ENCODE measurements at regions not wholly inside any gene's neighbourhood (a gene's known extent, or its start where the extent isn't known, plus 50 kb on each side); places are given as distances from the start of the nearest gene placed in this dataset.

- TF ChIP-seq CHD2 (IDR thresholded peaks at IDR 0.05; ENCODE audit: borderline replicate concordance, low read depth, low read length): no peak
- TF ChIP-seq PRDM15 (CRISPR knock-in tag; IDR thresholded peaks at IDR 0.05): no peak
- TF ChIP-seq SPI1 (IDR thresholded peaks at IDR 0.05; ENCODE audit: borderline replicate concordance, insufficient read depth, low read depth, low read length): no peak
- no peak for TF ChIP-seq PAX8 (IDR thresholded peaks at IDR 0.05)
- TF ChIP-seq MEF2A (IDR thresholded peaks at IDR 0.05; ENCODE audit: insufficient read depth, low read depth, low read length): peak; percentile 97
- TF ChIP-seq MYC (IDR thresholded peaks at IDR 0.05; ENCODE audit: insufficient read depth, insufficient read length, insufficient replicate concordance, low read length, severe bottlenecking): no peak
- TF ChIP-seq SMARCA5 (IDR thresholded peaks at IDR 0.05): peak; percentile 52; the same call in 1 of the 2 replicates
- no peak for TF ChIP-seq TARDBP (IDR thresholded peaks at IDR 0.05; ENCODE audit: borderline replicate concordance)
- TF ChIP-seq EZH2 (IDR thresholded peaks at IDR 0.05; ENCODE audit: borderline replicate concordance, control insufficient read depth, low read depth, low read length): no peak
- no peak for TF ChIP-seq STAT3 (IDR thresholded peaks at IDR 0.05; ENCODE audit: low read depth, low read length)
- no peak for TF ChIP-seq IRF3 (IDR thresholded peaks at IDR 0.05)
- no peak for TF ChIP-seq FOXK2 (IDR thresholded peaks at IDR 0.05)
- TF ChIP-seq MLLT1 (IDR thresholded peaks at IDR 0.05): no peak
- peak; percentile 84 for TF ChIP-seq EED (IDR thresholded peaks at IDR 0.05; ENCODE audit: low read depth)
- TF ChIP-seq HSF1 (IDR thresholded peaks at IDR 0.05; ENCODE audit: low read depth, low read length): no peak
- no peak for TF ChIP-seq TCF3 (IDR thresholded peaks at IDR 0.05; ENCODE audit: borderline replicate concordance, insufficient read depth, low read depth, low read length)
- TF ChIP-seq EP300 (IDR thresholded peaks at IDR 0.05; ENCODE audit: borderline replicate concordance in 1 of 2, control insufficient read depth in 1 of 2, low read depth in 2 of 2, low read length in 2 of 2): peak; percentile 68 to 73; a peak in 2 of 4 replicates
- no peak for TF ChIP-seq ATF3 (IDR thresholded peaks at IDR 0.05; ENCODE audit: borderline replicate concordance, extremely low read depth, low read depth, low read length)
- no peak for TF ChIP-seq BACH1 (IDR thresholded peaks at IDR 0.05; ENCODE audit: borderline replicate concordance)
- no peak for TF ChIP-seq ZSCAN29 (IDR thresholded peaks at IDR 0.05)
- TF ChIP-seq CEBPB (IDR thresholded peaks at IDR 0.05; ENCODE audit: borderline replicate concordance in 1 of 2, low read depth in 2 of 2, low read length in 2 of 2): peak in 1 of 2 experiments; percentile 63; a peak in 1 of 4 replicates
- TF ChIP-seq TCF7 (IDR thresholded peaks at IDR 0.05; ENCODE audit: borderline replicate concordance): no peak
These were observed 63.6 kb upstream of the BCL2L14 start (continued) for GRCh38 chr12:12007001-12007712.

All from GM12878 (cell line).